Cardiac fibroblast (primary cell): ENCODE measurements at regions not wholly inside any gene's neighbourhood (a gene's known extent, or its start where the extent isn't known, plus 50 kb on each side); places are given as distances from the start of the nearest gene placed in this dataset.

Experiments
- DNase-seq, 2 donors: peaks; one replicate each; pipeline versions ENCODE4 v3.0.0 to v3.0.0-alpha.2; 2010; ENCODE audit warnings: low read depth in 2 of 2
- H3K4me3 ChIP-seq, 2 donors: replicated peaks in 1 of 2; 1 replicate in 1 of 2; 2 replicates in 1 of 2; pipeline ENCODE4 v1.5.1; 2011; ENCODE audit warnings: low read depth in 2 of 2, low read length in 2 of 2, mild to moderate bottlenecking in 2 of 2, moderate library complexity in 1 of 2
- CTCF ChIP-seq: IDR thresholded peaks from one replicate; pipeline ENCODE4 v1.5.1; 2011; ENCODE audit warnings: low read depth, mild to moderate bottlenecking, low read length, inconsistent platforms

DNA sequence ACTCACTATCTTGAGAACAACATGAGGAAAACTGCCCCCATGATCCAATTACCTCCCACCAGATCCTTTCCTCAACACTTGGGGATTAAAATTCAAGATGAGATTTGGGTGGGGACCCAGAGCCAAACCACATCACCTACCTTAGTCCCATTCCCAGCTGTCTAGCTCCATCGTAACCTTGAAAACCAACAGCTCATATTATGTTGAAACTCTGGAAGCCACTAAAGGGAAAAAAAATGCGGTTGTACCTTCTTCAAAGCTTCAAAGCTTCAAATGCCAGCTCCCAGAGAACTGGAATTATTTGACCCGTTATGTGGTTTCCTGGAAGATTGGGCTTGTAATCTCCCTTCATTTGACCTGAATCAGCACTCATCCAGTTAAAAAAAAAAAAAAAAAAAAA lies 223.1 kb upstream of the GPC6 start:
- no peak overlapping the region for H3K4me3 ChIP-seq
- no peak for DNase-seq
- no peak for TF ChIP-seq CTCF

- H3K4me3 ChIP-seq = no peak overlapping the region
- peak; percentile 32 to 41 for DNase-seq
- peak; percentile 5 for TF ChIP-seq CTCF
Observed at GRCh38 chr13:93004919-93005318, 221.7 kb upstream of the GPC6 start.

- no peak overlapping the region for H3K4me3 ChIP-seq
- no peak for DNase-seq
- no peak for TF ChIP-seq CTCF
Observed at GRCh38 chr13:93007928-93008327, 218.7 kb upstream of the GPC6 start.

DNA sequence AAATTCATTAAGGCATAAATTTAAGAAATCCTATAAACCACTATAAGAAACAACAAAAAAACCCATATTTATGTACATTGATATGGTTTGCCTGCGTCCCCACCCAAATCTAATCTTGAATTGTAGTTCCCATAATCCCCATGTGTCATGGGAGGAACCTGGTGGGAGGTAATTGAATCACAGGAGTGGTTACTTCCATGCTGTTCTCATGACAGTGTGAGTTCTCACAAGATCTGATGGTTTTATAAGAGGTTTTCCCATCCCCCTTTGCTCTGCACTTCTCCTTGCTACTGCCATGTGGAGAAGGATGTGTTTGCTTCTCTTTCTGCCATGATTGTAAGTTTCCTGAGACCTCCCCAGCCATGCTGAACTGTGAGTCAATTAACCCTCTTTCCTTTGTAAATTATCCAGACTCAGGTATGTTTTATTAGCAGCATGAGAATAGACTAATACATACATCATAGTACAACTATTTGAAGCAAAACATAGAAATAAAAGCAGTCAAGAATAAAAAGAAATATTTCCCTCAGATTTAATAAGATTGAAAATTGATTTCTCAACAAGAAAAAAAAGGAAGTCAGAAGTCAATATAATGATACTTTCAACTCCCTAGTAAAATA lies 209.0 kb upstream of the GPC6 start:
- no peak for DNase-seq

GRCh38 chr13:93023929-93024328 lies 202.7 kb upstream of the GPC6 start:
- no peak for TF ChIP-seq CTCF
- H3K4me3 ChIP-seq = no peak overlapping the region
- DNase-seq = no peak

More for the DNA sequence above, 209.0 kb upstream of the GPC6 start:
- TF ChIP-seq CTCF = no peak
- no peak overlapping the region for H3K4me3 ChIP-seq

DNA sequence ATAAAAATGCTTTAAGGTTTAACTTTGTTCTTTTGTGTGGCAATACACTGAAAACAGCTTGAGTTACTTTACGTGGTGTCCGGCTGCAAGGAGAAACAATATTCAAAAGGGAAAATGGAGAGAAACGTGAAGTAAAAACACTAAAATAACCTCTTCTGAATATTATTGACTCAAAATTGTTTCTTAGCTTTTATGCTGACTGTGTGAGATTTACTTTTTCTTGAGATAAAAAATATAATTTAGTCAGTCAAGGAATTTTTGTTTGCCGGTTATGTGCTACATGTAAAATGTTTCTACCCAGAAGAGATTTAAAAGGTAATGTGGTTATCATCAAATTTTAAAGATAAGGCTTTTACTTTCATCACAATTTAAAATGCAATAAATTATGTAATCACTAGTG lies 200.6 kb upstream of the GPC6 start:
- no peak for TF ChIP-seq CTCF
- no peak overlapping the region for H3K4me3 ChIP-seq
- DNase-seq = no peak

- peak; percentile 32 to 59 for DNase-seq
- no peak for TF ChIP-seq CTCF
- no peak overlapping the region for H3K4me3 ChIP-seq
Observed at GRCh38 chr13:93029536-93029935, 197.1 kb upstream of the GPC6 start.
